Non-pigmented ciliary epithelial cell (primary cell): ENCODE measurements at regions not wholly inside any gene's neighbourhood (a gene's known extent, or its start where the extent isn't known, plus 50 kb on each side); places are given as distances from the start of the nearest gene placed in this dataset.

Source experiments
- DNase-seq: peaks from one replicate; pipeline ENCODE4 v3.0.0-alpha.2; 2010; ENCODE audit warnings: low read depth

DNA sequence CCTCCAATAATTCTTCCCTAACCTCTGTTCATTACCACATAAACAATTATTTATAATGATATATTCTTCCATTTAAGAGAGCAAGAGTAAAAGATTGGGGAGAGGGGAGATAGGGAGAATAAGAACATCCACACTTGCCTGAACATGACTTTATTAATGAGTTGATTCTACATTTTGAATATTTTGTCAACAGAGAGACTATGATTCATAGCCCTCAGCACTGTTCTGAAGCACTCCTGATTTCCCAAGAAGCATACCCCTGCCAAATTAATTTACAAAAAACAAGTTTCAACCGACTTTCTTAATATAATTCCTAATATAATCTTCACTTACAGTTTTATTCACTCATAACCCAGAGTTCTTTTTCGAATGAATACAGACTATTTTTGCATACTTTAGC, 828.8 kb downstream of the ROBO2 start:
- DNase-seq: no peak

DNA sequence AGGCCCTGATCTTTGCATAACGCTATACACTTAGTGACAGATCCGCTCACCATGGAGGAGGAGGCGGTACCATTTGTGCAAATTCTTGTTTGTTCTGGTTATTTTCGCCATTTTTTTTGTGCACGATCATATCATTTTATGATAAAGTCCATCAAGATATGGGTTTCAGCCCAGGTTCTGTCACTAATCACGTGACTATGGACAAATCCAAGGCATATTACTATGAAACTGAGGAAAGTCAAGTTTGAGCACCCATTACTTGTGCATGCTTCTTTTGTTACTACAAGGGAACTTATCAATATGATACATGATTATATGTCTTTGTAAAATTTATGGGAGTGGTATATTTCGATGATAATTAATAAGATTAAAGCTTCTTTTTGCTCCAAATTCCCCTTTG, 829.5 kb downstream of the ROBO2 start:
- DNase-seq: no peak

DNA sequence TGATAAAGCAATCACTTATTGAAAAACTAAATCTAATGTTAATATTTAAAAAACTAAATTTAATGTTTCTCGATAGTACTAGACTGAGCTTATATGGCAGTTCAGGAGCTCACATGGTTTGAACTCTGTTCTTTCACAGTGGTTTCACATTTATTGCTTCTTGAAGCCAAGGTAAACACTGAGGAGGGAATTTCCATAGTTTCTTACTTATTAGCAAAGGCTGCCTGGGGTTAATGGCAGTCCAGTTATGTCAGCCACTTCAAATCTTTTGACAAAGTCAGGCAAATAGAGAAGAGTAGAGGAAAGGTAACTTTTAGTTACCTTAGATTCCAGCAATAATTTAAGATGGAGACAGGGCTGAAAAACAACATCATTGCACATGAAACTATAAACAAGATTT, 831.5 kb downstream of the ROBO2 start:
- DNase-seq: no peak

DNA sequence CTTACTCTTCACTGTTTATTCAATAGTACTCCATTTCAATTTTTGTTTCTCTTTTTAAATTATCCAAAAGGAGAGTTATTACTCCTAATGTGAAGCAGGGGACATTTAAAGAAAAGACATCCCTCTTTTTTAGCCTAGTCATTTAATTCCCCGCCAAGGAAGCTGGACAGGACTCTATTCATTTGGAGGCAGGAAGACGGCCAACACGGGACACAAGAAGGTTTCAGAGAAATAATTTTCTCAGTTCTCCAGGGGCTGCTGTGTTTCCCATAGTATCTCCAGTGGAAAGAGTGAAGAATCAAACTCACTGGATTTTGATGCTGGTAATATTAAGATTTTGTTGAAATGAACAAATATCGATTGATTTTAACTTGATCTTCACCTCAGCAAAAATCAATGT, 833.7 kb downstream of the ROBO2 start:
- no peak for DNase-seq

DNA sequence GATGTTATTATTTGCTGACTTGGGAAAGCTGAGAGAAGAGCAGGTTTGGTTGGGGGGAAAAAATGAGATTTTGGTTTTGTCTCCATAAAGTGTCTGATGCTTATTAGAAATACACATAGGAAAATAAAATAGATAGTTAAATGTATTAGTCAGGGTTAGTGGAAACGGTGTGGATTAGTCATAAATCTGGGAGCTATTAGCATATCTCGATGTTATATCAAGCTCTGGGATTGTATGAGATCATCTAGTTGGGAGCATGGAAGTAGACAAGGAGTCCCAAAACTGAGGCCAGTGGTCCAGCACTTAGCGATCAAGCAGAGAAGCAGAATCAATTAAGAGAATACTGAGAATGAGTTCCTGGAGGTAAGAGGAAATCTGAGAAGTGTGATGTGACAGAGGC, 845.5 kb downstream of the ROBO2 start:
- DNase-seq: peak; percentile 11

DNA sequence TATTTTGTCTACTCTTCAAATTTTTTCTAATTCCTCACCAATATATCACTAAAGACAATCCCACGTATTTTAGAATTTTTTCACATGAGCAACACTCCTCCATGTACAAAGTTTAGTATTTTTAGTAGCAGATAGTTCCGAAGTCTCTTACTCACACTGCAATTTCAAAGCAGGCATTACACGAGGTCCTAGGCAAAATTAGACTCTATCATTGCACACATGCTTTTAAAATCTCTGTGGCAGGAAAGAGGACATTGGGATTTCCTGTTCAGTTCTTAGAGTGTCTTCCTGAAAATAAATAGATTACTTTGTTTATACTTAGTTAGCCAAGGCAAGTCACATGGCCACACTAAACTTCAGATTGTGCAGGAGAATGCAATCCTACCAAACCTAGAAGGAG, 847.7 kb downstream of the ROBO2 start:
- peak; percentile 34 for DNase-seq

DNA sequence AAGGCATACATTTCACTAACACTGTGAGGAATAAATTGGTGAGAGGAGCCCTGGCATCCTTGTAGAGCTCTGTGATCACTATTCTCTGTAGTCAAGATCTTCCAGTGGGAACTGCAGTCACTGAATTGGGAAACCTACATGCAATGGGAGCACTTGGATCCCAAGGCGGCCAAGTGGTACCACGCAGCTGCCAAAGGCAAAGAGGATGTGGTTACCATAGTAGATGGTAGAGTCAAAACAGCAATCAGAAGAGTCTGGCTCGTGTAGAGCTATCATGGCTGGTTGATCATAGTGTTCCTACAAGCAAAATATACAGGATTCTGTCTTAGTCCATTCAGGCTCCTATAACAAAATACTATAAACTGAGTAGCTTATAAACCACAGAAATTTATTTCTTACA, 849.7 kb downstream of the ROBO2 start:
- no peak for DNase-seq

DNA sequence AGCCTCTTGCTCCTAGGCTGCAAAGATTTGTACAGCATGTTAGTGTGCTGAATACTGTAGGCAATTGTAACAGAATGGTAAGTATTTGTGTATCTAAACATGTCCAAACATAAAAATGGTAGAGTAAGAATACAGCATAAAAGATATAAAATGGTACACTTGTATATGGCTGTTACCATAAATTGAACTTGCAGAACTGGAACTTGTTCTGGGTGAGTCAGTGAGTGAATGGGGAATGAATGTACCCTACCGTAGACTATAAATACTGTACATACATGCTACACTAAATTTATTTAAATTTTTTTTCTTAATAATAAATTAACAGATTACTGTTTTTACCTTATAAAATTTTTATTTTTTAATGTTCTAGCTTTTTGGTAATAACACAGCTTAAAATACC, 858.7 kb downstream of the ROBO2 start:
- DNase-seq: no peak

DNA sequence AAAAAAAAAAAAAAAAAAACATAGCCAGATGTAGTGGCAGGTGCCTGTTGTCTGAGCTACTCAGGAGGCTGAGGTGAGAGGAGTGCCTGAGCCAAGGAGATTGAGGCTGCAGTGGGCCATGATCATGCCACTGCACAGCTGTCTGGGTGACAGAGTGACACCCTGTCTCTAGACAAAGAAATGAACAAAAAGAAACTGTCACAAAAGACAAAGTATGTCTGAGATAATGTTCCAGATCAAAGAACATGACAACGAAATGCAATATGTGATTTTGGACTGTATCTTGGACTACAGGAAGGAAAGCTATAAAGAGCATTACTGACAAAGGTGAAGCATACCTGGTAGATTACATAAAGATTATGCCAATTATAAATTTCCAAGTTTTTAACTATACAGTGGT, 862.8 kb downstream of the ROBO2 start:
- DNase-seq: no peak

DNA sequence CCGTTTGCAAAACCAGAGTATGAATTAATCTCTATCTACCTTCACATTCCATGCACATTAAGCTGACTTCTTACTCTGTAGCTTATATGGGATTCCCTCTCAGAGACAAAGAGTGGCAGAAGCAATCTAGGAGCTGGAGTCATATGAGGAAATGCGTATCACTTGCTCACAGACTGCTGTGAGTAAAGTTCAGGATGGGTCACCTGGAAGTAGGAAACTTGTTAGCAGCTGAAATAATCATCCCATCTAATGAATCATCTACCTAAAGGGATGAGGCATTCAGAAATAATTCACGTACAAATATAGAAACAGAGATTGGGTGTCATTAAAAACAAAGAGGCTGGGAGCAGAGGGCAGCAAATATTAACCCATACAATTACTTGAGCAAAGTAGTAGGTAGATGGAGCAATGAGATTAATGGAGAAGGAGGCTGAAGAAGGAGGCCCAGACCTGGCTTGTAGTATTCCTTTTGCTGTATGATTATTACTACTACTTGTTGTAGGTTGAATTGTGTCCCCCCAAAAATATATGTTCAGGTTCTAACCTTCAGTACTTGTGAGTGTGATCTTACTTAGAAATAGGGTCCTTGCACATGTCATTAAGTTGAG, 866.3 kb downstream of the ROBO2 start:
- DNase-seq: peak; percentile 59

DNA sequence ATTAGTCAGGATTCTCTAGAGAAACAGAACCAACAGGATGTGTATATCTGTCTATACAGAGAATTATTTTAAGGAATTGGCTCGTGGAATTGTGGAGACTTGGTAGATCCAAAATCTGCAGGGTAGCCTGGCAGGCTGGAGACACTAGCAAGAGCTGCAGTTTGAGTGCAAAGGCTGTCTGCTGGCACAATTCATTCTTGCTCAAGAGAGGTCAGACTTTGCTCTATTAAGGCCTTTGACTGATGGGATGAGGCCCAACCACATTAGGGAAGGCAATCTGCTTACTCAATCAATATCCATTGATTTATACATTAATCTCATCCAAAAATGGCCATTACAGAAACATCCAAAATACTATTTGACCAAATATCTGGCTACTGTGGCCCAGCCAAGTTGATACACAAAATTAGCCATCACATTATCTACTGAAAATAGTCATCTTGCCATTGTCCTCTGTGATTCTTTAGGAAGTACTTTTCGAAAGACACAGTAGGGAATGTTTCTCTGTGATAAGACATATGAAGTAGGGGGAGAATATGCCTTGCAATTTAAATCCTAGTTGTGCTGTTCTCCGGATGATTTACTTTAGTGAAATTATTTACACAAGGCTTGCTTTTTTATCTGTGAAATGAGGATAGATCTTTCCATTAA, 873.8 kb downstream of the ROBO2 start:
- no peak for DNase-seq

DNA sequence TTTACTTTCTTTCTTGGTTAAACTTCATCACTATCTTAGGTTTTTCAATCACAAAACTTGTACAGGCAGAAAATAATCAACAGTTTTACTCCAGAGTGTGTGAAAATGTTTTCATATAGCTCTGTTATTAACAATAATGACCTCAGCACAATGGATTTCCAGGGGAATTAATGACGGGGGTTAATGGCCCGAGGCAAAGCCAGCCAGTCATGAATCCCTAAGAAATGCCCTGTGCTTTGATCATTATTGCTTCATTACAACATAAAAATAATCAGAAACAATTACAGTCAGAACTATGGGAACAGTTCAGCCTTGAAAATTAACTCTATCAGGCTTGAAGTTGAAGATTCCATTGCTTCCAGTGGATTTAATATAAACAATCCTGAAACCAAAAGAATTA, 875.4 kb downstream of the ROBO2 start:
- no peak for DNase-seq

DNA sequence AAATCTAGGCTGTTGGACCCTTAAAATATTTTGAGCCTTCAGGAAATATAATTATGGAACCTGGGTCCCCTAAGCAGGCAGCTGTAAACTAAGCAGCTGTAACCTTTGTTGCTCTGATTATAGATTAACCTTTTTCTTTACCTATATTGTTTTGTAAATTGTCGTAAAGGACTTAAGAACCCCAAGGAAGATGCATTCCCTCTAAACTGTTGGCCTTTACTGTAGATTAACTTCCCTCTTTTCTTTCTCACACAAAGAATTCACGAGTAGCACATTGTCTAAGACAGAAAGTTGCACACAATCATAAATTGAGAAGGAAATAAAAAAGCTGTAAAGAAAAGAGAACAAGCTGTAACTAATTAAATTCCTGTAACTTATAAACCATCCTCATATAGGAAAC, 877.3 kb downstream of the ROBO2 start:
- DNase-seq: no peak

DNA sequence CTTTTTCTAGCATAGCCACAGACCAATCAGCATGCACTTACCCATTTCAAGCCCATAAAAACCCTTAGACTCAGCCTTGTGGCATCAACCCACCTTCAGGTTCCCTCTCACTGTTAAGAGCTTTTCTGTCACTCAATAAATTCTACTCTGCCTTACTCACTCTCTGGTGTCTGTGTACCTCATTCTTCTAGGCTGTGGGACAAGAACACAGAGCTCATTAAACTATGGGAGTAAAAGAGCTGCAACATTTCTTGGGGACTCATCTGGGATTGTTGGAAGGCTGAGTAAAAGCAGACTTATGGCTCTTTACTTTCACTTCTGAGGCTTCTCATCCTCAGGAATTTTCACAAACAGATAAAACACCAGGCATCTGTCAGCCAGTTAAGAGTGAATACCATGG, 879.3 kb downstream of the ROBO2 start:
- no peak for DNase-seq

DNA sequence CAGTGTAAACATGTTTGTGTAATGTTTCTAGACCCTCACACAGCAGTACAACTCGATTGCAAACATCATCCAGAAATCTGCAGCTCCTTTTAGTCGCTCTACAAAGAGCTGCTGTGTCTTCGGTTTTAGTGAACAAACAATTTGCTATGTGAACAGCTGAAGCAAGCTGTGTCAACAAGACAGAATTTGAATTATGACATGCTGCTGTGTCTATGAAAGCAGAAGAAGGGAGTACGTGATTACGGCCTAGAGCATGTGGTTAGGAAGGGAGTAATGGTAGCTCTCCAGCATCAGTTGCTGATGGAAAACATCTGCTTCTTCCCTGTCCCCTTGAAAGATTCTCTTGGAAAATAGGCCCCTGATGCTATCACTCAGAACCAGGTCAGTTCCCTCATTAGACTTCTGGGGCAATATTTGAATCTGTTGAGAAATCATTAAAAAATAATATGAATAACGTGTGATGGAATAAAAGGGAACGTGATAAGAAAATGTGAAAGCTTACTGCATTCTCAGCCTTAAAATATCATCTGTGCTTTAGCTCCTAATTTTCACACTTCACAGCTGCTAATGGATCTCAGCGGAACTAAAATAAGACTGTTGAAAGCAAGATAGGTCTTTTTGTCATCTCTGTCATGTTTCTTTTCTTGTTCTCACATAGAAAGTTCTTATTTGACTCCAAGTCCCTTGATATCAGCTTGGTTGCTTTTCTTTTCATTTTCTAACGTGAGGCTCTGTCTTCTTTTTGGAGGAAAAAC, 891.5 kb downstream of the ROBO2 start:
- DNase-seq: no peak

DNA sequence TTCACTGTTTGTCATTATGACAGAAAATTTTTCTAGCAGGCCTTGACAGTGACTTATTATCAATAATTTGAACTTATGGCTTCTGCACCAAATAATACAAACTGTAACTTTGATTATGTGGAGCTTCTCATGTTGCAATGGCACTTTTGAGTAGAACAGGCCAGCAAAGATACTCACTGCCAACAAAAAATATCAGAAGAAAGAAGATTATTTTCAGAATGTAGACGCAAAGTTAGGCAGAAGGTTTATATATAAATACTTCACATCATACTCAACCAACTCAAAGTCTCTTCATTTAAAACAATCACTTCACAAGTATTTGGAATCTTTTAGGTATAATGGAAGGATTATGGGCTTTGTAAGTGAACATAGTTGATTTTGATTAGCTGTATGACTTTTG, 893.0 kb downstream of the ROBO2 start:
- no peak for DNase-seq

DNA sequence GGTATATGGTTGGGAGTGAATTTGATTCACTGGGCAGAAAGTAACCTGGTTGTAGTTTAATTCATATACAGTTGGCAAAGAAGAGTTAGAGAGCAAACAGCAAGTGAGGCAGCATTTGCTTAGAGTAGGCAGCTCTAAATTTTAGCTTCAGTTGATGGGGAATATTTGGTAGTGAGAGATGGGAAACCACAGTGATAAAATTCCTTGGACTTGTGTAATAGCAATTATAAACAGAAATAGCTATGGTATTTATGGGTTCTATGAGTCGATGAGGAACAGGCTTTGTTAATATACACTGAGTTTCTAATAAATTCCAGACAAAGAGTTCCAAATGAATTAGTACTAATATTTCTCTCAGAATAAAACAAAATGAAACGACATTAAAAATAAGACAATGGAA, 894.0 kb downstream of the ROBO2 start:
- DNase-seq: no peak

DNA sequence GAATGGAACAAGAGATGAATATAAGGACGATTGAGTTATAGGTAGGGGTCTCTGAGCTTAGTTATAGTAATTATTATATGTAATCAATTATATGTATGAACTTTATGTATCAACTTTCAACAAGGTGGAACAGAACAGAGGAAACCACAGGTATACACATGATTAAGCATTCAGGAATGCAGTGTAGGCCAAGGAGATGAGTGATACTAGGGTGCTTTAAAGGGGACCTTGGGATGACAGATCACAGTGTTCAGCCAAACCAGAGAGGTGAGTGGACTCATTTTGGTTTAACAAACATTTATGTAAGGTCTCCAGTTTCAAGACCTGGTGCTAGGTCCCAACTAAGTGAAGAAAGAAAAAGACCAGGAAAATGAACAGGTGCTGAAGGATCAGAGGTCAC, 895.5 kb downstream of the ROBO2 start:
- DNase-seq: no peak

DNA sequence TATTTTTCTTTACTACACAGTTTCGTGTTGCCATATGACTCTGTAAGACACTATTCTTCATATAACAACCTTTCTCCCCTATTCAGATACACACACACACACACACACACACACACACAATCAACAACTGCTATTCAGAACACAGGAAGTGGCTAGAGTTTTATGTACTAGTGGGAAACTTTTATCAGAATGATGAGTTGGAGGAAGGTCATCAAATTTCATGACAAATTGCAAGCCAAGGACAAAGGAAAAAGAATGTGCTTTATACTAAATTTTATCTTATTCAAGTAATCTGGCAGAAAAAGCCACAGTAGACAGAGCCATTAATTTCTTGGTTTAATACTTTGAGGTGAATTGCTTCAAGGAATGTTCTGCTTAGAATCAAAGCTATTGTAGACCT, 899.8 kb downstream of the ROBO2 start:
- no peak for DNase-seq

DNA sequence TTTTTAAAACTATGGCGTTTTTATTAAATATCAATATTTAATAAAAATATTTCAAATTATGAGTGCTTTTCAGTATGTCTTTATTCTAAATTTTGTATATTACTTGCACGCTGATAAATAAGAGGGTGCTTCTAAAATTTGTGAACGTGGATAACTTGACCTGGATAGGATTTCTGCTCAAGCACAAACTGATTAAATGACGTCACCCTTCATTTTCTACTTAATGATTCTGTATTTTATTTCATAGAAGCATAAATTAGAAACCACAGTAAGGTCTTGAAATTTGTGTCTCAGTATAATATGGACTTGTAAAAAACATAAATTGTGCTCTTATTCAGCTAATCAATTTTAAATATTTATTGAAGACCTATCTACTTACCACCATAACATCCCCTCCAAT, 903.7 kb downstream of the ROBO2 start:
- no peak for DNase-seq

DNA sequence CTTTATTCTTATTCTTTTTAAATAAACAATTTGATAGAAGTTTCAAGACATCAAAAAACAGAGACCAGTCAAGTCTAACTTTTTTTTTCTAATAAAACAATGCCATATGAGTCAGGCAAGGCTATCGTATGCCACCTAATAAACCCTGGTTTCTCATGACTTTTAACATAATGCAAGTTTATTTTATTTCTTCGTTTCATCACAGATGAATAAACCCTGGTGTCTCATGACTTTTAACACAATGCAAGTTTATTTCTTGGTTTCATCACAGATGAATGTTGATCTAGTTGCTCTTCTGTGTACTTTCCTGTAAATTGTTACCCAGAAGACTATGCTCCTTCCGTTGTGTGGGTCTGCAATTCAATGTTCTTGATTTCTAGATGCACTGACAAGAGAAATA, 905.4 kb downstream of the ROBO2 start:
- DNase-seq: no peak

DNA sequence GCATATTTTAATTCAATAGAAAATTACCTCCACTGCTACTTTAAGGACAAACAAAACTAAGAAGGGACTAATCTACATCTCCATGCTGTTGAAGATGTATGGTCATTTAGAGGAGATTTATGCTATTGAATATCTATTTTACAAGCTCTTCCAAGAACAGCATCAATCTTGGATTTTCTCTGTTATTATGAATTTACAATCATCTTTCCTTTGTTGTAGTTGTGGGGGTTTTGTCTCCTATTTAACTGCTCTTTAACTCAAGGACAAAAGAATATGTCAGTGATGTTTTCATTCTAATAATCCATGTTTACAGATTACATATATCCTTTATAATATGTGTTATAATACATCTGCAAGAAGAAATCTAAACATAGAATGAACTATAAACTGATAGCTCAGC, 907.8 kb downstream of the ROBO2 start:
- no peak for DNase-seq

DNA sequence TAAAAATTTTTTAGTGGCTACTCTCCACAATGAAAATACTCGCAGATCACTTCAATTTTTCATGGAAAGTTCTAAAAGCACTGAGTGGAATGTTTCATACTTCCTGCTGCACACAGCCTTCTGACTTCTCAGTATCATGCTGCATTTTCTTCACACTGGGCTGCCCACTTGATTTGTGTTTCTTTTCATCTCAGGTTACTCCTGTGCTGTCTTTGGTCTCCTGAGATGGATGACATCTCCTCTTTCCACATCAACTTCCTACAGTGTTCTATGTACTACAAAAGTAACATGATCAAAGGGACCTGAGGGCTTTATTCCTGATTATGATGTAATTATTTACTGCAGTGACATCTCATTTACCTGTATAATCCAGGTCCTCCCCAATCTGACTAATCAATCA, 927.7 kb downstream of the ROBO2 start:
- DNase-seq: no peak

DNA sequence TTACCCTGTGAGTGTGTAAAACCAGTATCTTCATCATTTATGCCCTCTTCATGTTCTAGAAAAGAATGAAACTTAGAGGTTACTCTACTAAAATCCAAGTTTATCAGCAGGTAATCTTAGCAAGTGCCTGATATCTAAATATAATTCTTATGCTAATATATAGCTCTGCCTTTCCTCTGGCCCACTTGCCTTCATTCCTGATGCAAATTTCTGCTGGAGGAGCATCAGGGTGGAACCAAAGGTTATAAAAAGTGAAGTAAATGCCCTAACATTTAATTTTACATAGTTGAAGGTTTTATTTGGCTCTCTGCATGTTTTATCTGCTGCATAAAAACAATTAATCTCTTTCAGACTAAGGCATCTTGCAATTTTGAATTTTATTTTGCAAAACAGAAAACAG, 936.2 kb downstream of the ROBO2 start:
- no peak for DNase-seq
